Bronchial epithelial cell (primary cell): ENCODE measurements at regions not wholly inside any gene's neighbourhood (a gene's known extent, or its start where the extent isn't known, plus 50 kb on each side); places are given as distances from the start of the nearest gene placed in this dataset.
A peak's percentile ranks its signal among the peaks of the same experiment; 100 is the strongest.

ENCODE experiments used
- DNase-seq: peaks from one replicate; pipeline ENCODE4 v3.0.0-alpha.2; 2010; ENCODE audit warnings: low read depth
- FAIRE-seq: peaks from 2 replicates; lab custom pipeline; 2011; peaks lifted over from hg19 to GRCh38; lab: Jason Lieb, UNC
- H3K27me3 ChIP-seq: 2 replicates; pipeline ENCODE4 v1.5.1; 2011; ENCODE audit warnings: low read length; ENCODE audit not compliant: control insufficient read depth, insufficient read depth
- H3K36me3 ChIP-seq: 2 replicates; pipeline ENCODE4 v1.5.1; 2011; ENCODE audit warnings: low read length; ENCODE audit not compliant: control insufficient read depth, insufficient read depth
- H3K4me3 ChIP-seq: 2 replicates; pipeline ENCODE4 v1.5.1; 2011; ENCODE audit warnings: mild to moderate bottlenecking, low read depth, low read length, control low read depth
- TF ChIP-seq, protein P1 (sequence below): IDR thresholded peaks from 2 replicates; pipeline ENCODE4 v1.5.1; 2011; ENCODE audit warnings: mild to moderate bottlenecking, moderate library complexity, low read length, control low read depth, inconsistent platforms; ENCODE audit not compliant: insufficient read depth, severe bottlenecking

GRCh38 chr1:106954661-106955229 lies 101.7 kb upstream of the PRMT6 start:
- H3K36me3 ChIP-seq, result no peaks in the 10 kb centered on the region
- no peak for DNase-seq
- FAIRE-seq, result no peak

GRCh38 chr1:106956721-106957120 lies 99.8 kb upstream of the PRMT6 start:
- Histone ChIP-seq H3K27me3 (no peaks in the 10 kb centered on the region), H3K36me3 (no peaks in the 10 kb centered on the region), H3K4me3 (no peak overlapping the region)
- TF ChIP-seq, protein P1, sequence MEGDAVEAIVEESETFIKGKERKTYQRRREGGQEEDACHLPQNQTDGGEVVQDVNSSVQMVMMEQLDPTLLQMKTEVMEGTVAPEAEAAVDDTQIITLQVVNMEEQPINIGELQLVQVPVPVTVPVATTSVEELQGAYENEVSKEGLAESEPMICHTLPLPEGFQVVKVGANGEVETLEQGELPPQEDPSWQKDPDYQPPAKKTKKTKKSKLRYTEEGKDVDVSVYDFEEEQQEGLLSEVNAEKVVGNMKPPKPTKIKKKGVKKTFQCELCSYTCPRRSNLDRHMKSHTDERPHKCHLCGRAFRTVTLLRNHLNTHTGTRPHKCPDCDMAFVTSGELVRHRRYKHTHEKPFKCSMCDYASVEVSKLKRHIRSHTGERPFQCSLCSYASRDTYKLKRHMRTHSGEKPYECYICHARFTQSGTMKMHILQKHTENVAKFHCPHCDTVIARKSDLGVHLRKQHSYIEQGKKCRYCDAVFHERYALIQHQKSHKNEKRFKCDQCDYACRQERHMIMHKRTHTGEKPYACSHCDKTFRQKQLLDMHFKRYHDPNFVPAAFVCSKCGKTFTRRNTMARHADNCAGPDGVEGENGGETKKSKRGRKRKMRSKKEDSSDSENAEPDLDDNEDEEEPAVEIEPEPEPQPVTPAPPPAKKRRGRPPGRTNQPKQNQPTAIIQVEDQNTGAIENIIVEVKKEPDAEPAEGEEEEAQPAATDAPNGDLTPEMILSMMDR, result no peak
- FAIRE-seq (no peak), DNase-seq (no peak)

More at GRCh38 chr1:106954661-106955229, 101.7 kb upstream of the PRMT6 start:
- TF ChIP-seq, protein P1, result no peak
- no peak overlapping the region for H3K4me3 ChIP-seq
- H3K27me3 ChIP-seq, result no peaks in the 10 kb centered on the region

GRCh38 chr1:106957795-106958194 lies 98.7 kb upstream of the PRMT6 start:
- H3K4me3 ChIP-seq, result no peak overlapping the region
- TF ChIP-seq, protein P1, result no peak
- no peaks in the 10 kb centered on the region for H3K36me3 ChIP-seq
- no peaks in the 10 kb centered on the region for H3K27me3 ChIP-seq
- DNase-seq (no peak), FAIRE-seq (no peak)

DNA sequence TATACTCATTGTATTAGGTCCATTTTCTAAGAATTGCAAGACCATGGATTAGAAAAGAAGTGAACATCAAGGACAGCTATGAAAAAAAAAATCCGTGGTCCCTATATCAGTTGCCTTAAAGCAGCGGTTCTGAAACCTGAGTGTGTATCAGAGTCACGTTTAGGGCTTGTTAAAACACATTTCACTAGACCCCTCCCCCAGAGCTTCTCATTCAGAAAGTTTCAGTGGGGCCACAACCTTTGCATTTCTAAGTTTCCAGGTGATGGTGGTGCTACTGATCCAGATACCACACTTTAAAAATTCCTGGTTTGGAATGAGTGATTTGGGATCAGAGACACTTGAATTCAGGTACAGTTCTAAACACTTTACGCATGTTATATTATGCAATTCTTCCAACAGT lies 96.1 kb upstream of the PRMT6 start:
- H3K27me3 ChIP-seq, result no peaks in the 10 kb centered on the region
- no peak for FAIRE-seq
- no peak for DNase-seq
- no peaks in the 10 kb centered on the region for H3K36me3 ChIP-seq
- no peak overlapping the region for H3K4me3 ChIP-seq
- TF ChIP-seq, protein P1, result no peak

DNA sequence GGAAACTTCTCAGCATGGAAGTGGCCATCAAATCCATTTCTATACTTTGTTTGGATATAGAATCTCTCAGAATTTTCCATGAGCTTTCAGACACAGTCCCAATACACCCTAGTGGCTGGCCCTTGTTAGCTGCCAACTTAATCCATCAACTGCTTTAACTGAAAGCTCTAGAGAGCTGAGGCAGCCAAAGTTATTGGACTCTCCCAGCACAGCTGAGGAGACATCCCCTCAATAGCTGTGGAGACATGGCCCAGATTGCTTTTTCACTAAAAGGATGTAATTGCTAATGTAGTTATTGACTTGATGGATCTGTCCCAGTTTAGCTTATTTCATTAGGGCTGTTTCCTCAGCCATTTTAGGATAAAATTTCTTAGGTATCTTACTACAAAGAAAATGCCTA lies 94.8 kb upstream of the PRMT6 start:
- no peaks in the 10 kb centered on the region for H3K27me3 ChIP-seq
- TF ChIP-seq, protein P1, result no peak
- DNase-seq (no peak), FAIRE-seq (no peak)
- no peak overlapping the region for H3K4me3 ChIP-seq
- no peaks in the 10 kb centered on the region for H3K36me3 ChIP-seq

GRCh38 chr1:106962591-106962990 lies 93.9 kb upstream of the PRMT6 start:
- DNase-seq (peak; percentile 1), FAIRE-seq (no peak)
- Histone ChIP-seq H3K36me3 (no peaks in the 10 kb centered on the region), H3K27me3 (no peaks in the 10 kb centered on the region), H3K4me3 (no peak overlapping the region)
- TF ChIP-seq, protein P1, result no peak
